Bone marrow (tissue), 2 donors: ENCODE measurements at regions not wholly inside any gene's neighbourhood (a gene's known extent, or its start where the extent isn't known, plus 50 kb on each side); places are given as distances from the start of the nearest gene placed in this dataset.
"Not testable (repeated sequence)": the region's sequence is repeated elsewhere in the genome, so short reads cannot be mapped to it uniquely, and the experiment has no call there.

Experiments used
- DNase-seq, 2 donors: peaks; one replicate each; lab custom pipeline; 2025; lab: John Stamatoyannopoulos, UW

DNA sequence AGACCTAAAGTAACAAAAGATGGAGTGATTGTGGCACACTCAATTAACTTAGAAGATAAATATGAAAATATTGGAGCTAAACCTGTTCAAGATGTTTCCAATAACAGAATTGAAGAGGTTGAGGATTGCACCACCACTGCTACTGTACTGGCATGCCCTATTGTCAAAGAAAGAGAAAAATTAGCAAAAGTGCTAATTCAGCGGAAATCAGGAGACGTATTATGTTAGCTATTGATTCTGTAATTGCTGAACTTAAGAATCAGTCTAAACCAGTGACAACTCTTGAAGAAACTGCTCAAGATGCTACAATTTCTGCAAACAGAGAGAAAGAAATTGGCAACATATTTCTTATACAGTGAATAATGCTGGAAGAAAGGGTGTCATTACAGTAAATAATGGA lies 754.4 kb downstream of the CDH18 start:
- DNase-seq, result no peak

DNA sequence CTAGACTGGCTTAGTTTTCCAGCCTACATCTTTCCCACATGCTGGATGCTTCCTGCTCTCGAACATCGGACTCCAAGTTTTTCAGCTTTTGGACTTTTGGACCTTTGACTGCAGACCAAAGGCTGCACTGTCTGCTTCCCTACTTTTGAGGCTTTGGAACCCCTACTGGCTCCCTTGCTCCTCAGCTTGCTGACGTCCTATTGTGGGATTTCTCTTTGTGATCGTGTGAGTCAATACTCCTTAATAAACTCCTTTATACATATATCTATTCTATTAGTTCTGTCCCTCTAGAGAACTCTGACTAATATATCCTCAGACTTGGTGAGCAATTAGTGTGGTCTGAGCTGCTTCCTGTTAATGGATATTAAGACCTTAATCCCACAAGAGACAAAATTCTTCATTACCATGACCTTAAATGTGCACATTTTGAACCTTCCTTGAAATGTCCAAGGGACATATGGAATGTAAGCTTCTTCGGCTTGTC lies 752.9 kb downstream of the CDH18 start:
- no peak for DNase-seq

DNA sequence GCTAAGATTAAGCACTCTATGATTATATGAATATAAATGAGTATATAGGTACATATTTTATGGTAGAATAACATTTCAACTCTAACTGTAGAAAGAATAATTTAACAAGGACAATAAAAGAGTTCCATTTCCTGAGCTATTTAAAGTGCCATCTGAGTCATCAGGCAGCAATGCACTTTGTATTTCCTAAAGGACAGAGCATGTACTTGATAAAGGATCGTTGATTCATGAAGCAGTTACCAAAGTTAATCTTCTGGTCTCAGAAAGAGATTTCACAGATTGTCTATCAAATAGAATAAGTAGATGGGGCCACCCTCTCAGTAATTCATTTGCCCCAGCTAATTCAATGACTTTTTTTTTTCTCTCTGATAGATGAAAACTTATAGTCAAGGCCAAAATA lies 747.8 kb downstream of the CDH18 start:
- no peak for DNase-seq

DNA sequence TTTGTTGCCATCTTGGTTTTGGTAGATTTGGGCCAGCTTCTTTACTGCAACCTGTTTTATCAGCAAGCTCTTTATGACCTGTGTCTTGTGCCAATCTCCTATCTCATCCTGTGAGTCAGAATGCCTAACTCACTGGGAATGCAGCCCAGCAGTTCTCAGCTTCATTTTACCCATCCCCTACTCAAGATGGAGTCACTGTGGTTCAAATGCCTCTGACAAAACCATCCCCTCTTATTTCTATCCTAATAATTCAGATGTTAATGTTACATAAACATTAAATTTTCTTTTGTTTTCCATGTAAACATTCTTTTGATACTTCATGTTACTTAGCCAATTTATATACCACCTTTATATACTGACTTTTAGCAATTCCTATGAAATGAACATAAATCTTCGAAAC lies 746.3 kb downstream of the CDH18 start:
- no peak for DNase-seq

DNA sequence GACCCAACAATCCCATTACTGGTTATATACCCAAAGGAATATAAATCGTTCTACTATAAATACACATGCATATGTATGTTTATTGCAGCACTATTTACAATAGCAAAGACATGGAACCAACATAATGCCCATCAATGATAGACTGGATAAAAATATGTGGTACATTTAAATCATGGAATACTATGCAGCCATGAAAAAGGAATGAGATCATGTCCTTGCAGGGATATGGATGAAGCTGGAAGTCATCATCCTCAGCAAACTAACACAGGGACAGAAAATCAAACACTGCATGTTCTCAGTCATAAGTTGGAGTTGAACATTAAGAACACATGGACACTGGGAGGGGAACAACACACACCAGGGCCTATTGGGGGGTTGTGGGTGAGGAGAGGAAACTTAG lies 741.8 kb downstream of the CDH18 start:
- not testable (repeated sequence) for DNase-seq

DNA sequence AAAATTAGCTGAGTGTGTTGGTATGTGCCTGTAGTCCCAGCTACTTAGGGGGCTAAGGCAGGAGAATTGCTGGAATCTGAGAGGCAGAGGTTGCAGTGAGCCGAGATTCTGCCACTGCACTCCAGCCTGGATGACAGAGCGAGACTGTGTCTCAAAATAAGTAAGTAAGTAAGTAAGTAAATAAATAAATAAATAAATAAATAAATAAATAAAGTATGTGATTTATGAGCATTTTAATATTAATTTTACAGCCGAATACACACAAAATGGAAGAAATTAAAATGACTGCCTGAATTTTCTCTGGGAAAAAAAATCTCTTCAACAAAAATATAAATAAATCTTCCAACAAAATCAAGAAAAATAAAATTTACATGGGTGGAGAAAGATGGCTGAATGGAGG lies 740.7 kb downstream of the CDH18 start:
- DNase-seq, result no peak

DNA sequence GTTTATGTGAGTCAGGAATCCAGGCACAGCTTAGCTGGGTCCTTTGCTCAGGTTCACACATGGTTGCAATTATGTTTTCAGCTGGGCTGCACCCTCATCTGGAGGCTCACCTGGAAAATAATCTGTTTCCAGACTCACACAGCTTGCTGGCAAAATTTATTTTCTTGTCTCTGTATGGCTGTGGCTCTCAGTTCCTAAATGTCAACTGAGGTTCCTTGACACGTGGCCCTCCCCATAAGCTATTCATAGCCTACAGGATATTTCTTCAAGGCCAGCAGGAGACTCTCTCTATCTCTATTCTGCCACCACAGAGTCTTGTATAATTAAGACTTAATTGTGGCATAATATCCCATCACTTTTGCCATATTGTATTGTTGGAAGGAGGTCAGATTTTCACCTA lies 732.0 kb downstream of the CDH18 start:
- no peak for DNase-seq

DNA sequence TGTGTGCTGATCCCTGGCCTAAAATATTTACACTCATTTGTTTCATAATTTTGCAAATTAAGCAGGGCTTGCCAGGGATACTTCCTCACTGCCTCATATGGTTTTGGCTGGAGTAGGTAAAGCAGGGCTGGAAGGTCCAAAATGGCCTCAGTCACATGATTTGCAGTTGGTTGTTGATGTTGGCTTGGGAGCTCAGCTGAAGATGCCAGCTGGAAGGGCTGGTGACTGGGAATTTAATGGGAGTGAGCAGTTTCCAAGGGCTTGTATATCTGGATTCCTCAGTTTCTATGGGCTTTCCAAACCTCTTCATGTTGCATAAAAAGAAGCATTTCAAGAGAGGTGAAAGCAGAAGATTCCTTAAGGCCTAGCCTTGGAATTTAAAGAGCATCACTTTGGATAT lies 729.3 kb downstream of the CDH18 start:
- no peak for DNase-seq

DNA sequence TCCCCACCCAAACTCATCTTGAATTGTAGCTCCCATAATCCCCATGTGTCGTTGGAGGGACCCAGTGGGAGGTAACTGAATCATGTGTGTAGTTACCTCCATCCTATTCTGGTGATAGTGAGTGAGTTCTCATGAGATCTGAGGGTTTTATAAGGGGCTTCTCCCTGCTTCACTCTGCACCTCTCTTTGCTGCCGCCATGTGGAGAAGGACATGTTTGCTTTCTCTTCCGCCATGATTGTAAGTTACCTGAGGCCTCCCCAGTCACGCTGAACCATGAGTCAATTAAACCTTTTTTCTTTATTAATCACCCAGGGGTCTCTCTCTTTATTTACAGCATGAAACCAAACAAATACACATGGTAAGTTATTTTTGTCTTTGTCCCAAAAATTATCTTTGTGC lies 726.1 kb downstream of the CDH18 start:
- no peak for DNase-seq

DNA sequence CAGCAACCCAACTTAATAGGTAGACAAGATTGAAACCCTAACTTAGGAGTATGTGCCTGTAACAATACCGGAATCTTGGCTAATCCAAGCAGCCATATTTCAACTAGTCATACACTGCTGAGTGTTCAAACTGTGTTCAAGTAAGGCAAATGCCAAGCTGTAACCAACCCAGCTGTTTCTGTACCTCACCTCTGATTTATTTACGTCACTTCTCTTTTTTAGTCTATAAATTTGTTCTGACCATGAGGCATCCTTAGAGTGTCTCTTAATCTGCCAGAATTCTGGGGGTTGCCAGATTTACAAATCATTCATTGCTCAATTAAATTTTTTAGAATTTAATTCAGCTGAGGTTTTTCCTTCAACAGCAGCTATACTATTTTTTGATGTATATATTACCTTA lies 723.2 kb downstream of the CDH18 start:
- no peak for DNase-seq

DNA sequence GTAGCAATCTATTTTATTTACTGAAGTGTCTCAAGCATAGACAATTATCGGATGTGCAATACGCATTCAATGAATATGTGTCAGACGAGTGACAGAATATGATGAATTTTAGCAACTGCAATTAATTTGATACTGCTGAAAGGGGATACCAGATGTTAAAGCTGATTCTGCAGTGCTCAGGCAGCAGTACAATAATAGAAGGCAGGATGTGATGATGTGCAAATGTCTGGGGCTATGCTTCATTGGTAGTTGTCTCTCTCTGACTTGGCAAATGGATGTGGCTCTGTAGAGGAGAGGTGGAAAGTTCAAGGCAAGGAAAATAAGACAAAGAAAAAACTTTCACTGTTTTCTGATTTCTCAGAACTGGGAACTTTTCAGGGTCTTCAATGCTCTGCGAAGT lies 721.2 kb downstream of the CDH18 start:
- no peak for DNase-seq

DNA sequence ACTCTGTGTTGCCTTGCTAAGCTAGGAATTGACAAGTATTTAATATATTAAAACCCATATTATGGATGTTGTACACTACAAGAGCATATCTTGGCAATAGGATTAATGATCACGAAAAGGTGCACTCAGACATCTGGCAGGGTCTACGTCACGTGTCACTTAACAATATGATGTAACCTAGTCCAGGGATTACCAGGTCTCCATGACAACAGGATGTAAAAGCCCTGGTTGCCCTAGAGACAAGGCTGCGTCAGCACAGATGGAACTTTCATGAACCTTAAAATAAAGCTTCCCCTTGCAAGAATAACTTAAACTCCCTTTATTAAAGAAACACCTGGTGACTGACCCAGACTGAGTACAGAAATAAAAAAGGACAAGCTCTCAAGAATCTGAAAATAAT lies 717.8 kb downstream of the CDH18 start:
- no peak for DNase-seq

DNA sequence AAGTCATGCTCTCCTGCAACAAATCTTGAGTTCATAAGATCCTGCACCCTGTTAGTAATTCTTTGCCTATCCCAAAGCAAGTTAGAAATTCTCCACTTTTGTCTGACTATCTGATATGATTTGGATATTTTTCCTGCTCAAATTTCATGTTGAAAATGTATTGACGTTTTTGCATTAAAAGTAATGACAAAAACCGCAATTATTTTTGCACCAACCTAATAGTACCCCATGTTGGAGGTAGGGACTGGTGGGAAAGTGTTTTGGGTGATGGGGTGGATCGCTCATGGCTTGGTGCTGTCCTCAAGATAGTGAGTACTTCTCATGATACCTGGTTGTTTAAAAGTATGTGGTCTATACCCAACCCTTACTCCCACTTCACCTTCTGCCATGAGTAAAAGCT lies 713.4 kb downstream of the CDH18 start:
- no peak for DNase-seq

DNA sequence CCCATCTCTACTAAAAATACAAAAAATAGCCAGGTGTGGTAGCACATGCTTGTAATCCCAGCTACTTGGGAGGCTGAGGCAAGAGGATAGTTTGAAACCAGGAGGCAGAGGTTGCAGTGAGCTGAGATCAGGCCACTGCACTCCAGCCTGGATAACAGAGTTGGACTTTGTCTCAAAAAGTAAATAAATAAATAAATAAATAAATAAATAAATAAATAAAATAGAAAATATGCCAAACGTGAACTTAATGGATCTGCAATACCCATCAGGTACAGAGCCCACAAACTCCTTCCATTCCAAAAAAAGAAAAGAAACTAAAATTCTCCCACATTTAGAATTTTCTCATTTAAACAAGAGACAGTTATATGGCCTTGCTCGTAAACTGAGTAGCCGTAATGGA lies 702.7 kb downstream of the CDH18 start:
- DNase-seq, result no peak

DNA sequence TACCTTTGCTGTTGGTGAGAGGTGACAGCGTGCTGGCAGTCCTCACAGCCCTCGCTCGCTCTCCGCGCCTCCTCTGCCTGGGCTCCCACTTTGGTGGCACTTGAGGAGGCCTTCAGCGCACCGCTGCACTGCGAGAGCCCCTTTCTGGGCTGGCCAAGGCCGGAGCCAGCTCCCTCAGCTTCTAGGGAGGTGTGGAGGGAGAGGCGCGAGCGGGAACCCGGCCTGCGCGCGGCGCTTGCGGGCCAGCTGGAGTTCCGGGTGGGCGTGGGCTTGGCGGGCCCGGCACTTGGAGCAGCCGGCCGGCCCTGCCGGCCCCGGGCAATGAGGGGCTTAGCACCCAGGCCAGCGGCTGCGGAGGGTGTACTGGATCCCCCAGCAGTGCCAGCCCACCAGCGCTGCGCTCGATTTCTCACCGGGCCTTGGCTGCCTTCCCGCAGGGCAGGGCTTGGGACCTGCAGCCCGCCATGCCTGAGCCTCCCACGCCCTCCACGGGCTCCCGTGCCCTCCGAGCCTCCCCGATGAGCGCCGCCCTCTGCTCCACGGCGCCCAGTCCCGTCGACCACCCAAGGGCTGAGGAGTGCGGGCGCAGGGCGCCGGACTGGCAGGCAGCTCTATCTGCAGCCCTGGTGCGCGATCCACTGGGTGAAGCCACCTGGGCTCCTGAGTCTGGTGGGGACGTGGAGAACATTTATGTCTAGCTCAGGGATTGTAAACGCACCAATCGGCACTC lies 700.3 kb downstream of the CDH18 start:
- DNase-seq, result not testable (repeated sequence)

DNA sequence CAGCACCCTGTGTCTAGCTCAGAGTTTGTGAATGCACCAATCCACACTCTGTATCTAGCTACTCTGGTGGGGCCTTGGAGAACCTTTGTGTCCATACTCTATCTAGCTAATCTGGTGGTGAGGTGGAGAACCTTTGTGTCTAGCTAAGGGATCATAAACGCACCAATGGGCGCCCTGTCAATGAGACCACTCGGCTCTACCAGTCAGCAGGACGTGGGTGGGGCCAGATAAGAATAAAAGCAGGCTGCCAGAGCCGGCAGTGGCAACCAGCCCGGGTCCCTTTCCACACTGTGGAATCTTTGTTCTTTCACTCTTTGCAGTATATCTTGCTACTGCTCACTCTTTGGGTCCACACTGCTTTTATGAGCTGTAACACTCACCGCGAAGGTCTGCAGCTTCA lies 699.7 kb downstream of the CDH18 start:
- DNase-seq, result not testable (repeated sequence)

DNA sequence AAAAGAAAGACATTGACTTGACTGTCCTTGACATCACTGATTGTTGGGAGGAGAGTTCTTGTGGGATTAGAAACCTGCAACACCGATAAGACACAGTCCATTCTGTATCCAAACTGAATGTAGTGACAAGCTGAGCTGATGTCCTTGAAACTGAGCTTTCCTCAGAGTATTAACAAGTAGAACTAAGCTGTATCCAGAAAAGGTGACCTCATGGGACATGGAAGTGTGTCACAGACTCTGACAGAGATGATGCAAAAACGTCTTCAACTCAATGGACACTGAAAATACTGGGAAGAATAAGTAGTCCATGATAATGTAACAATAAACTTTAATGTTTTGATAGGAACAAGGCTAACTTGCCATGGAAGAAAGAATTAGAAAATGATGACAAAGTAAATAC lies 690.1 kb downstream of the CDH18 start:
- no peak for DNase-seq

DNA sequence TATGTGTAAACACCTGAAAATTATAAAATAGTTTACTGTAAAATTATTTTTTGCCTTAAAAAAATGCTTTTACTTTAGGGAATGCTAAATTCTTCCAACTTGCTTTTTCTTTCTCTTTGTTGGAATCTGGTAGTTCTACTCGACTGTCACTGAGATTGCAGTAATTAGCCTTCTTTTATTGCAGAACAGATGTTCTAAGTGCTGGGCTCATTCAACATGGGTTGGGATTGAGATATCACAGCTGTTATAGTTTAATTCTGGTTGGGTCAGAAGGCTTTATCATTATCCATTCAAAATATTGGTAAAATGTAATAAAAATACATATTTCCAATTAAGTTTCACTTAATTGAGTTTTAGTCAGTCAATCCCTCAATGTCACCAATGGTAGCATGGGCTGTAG lies 686.7 kb downstream of the CDH18 start:
- DNase-seq, result no peak

DNA sequence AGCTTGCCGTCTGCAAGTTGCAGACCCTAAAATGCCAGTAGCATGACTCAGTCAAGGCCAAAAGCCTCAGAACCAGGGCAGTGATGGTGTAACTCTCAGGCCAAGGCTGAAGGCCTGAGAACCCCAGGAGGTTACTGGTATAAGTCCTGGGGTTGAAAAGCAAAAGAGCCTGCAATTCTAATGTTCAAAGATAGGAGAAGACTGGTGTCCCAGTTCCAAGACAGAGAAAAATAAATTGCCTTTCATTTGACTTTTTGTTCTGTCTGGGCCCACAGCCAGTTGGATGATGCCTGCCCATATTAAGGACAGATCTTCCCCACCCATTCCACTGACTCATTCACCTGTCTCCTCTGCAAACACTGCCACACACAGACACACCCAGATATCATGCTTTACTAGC lies 673.2 kb downstream of the CDH18 start:
- DNase-seq, result no peak

DNA sequence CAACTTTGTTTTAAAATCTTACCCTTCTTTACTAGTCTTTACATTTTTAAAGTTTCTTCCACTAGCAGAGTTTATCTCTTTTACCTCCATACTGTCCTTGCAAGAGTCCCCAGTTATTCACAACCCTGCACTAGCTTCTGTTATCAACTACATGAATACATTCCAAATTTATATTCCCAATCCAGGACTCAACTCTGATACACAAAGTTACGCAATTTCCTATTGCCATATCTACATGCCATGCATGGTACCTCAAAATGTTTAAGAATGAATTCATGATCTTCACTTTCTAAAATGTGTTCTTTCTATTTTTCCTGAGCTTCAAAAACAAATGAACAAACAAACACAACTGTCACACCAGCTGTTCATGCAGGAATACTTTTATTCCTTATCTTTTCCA lies 668.7 kb downstream of the CDH18 start:
- DNase-seq, result no peak

DNA sequence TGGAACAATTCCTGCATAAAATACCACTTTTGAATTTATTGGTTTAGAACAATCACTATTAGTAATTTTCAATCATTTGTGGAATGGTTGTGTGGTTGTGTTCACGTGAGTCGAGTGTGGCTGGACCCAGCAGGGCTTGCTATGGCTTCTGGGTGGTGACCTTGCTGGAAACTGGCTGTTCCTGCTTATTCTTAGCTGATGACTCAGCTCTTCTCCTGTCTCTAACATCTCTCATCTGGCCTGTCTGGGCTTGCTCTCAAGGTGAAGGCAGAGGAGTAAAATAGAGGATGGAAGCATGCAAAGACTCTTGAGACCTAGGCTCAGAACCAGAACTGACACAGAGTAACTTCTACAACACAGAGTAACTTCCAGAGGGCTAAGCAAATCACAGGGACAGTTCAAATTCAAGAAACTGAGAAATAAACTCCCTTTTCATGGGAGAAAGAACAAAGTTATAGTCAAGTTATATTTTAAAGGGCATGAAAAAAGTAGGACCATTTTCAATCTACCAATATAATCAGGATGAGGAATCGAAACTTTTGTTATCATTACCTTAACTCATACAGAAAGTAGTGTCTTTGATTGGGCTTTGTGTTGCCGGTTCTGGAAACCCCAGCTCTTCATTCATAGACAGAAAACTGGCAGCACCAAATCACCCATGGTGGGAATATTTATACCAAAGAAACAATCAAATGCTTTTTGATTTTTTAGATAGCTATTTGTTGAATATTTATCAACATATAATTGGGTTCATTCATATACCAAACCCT lies 665.1 kb downstream of the CDH18 start:
- no peak for DNase-seq

DNA sequence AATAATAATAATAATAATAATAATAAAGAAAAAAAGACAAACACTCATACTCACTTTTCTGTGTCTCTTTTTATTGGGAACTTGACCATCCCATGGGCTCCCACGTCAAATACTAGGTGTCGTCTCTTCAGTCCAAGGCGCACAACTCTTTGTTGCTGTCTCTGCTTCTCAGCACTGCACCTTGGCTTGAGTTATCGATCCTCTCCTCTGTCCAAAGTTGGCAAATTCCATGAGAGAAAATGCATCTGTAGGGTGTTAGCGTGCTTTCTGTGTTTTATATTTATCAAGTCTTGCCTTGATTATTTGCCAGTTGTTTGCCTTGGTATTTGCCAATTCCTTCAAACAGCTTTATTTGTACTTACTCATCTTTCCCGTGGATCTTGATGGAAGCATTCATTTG lies 653.7 kb downstream of the CDH18 start:
- no peak for DNase-seq

DNA sequence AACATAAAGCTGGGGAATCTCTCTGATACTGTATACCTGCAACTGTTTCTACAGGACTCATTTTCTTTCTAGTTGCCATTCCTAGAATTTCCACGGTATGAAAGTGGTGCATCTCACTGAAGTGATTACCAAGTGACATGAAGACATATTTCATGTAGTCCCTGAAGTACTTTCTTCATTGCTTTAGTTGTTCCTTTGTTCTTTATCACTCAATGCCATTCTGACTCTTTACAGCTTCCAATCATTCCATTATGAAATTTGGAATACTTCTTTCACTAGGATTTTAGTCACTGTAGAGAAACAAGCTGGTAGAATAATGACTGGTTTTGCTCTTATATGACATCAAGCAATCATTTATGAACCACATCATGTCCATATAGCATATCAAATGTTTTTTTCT lies 645.1 kb downstream of the CDH18 start:
- no peak for DNase-seq

DNA sequence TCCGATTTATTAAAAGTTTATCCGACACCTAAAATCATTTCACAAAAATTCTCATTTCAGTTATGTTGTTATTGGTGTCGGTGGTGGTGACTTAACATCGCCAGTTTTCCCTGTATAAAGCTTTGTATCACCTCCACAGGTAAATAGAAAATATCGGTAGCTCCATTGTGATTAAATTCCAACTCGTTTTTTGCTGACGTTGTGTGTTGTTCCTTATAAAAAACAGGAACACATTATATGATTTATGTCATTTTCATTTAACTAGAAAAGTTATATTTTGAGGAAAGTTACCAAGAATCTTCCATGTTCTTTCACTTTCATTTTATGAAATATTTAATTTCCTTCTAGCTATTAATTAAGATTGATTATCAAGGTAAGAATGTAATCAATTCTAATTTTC lies 635.9 kb downstream of the CDH18 start:
- no peak for DNase-seq
